Esophagus squamous epithelium (tissue), 4 donors: ENCODE measurements at regions not wholly inside any gene's neighbourhood (a gene's known extent, or its start where the extent isn't known, plus 50 kb on each side); places are given as distances from the start of the nearest gene placed in this dataset.

ENCODE experiments used
- POLR2A ChIP-seq, 4 donors: fragments of 450-650 bp; IDR thresholded peaks; one replicate each; pipeline ENCODE4 v1.6.1; 2017; ENCODE audit warnings: antibody characterized with exemption in 4 of 4, mild to moderate bottlenecking in 4 of 4, moderate library complexity in 3 of 4
- TF ChIP-seq, protein P1 (sequence below), 6 experiments: fragments of 450-650 bp in 4 of 6; fragments of 200-600 bp in 2 of 6; sonication (generic) in 2 of 6; IDR thresholded peaks; one replicate each; pipeline ENCODE4 v1.5.1; 2016 to 2019; ENCODE audit warnings: antibody characterized with exemption in 6 of 6, mild to moderate bottlenecking in 4 of 6, moderate library complexity in 4 of 6

DNA sequence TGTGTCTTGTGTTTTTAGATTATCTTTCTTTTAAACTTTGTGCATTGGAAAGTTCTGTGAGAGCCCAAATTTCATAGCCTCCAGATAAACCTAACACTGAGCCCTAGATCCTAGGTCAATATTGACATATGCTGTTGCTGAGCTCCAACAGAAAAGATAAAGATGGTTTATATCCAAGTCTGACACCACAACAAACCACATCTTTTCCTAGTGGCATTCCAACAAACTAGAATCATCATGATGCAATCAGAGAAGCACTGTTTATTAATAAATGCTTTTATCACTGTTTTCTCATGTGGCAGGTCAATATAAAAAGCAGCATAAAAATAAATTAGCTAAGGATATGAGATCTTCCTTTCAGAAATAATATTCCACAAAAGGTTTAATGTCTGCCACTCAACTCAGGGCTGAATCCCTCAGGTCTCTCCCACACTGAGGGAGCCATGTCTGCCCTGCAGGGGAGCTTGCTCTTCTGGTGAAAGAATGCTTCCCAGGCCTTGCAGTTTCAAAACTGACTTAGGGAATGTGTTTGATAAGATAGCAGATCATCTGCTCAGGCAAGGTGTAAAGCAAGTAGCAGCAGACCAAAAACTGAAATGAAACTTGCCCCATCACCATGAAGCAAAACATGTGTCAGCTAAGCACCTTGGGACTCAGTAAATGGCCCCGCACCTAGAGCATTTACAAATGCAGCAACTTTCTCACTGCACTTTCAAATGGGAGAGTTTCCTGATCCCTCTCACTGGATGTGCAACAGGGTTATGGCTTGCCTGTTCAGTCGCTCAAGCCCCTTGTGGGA, 493.0 kb downstream of the AGTPBP1 start:
- TF ChIP-seq, protein P1, sequence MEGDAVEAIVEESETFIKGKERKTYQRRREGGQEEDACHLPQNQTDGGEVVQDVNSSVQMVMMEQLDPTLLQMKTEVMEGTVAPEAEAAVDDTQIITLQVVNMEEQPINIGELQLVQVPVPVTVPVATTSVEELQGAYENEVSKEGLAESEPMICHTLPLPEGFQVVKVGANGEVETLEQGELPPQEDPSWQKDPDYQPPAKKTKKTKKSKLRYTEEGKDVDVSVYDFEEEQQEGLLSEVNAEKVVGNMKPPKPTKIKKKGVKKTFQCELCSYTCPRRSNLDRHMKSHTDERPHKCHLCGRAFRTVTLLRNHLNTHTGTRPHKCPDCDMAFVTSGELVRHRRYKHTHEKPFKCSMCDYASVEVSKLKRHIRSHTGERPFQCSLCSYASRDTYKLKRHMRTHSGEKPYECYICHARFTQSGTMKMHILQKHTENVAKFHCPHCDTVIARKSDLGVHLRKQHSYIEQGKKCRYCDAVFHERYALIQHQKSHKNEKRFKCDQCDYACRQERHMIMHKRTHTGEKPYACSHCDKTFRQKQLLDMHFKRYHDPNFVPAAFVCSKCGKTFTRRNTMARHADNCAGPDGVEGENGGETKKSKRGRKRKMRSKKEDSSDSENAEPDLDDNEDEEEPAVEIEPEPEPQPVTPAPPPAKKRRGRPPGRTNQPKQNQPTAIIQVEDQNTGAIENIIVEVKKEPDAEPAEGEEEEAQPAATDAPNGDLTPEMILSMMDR (IDR thresholded peaks at IDR 0.05) = no peak
- no peak for TF ChIP-seq POLR2A (IDR thresholded peaks at IDR 0.05)
